Ectodermal cell (in vitro differentiated cells): ENCODE measurements at regions not wholly inside any gene's neighbourhood (a gene's known extent, or its start where the extent isn't known, plus 50 kb on each side); places are given as distances from the start of the nearest gene placed in this dataset.
"Not testable (repeated sequence)": the region's sequence is repeated elsewhere in the genome, so short reads cannot be mapped to it uniquely, and the experiment has no call there.

Experiments used
- H3K27ac ChIP-seq: 2 replicates; pipeline ENCODE4 v1.7.0; 2013; ENCODE audit warnings: mild to moderate bottlenecking, low read depth, low read length; ENCODE audit not compliant: insufficient read depth, poor library complexity, severe bottlenecking
- H3K27me3 ChIP-seq: 2 replicates; pipeline ENCODE4 v1.7.0; 2013; ENCODE audit warnings: mild to moderate bottlenecking, low read length; ENCODE audit not compliant: insufficient read depth, control insufficient read depth, poor library complexity, severe bottlenecking
- H3K36me3 ChIP-seq: one replicate; pipeline ENCODE4 v1.7.0; 2013; ENCODE audit warnings: low read length; ENCODE audit not compliant: control insufficient read depth, insufficient read depth
- H3K4me1 ChIP-seq: one replicate; pipeline ENCODE4 v1.7.0; 2013; ENCODE audit warnings: low read length; ENCODE audit not compliant: control insufficient read depth, insufficient read depth
- H3K4me3 ChIP-seq: 2 replicates; pipeline ENCODE4 v1.7.0; 2013; ENCODE audit warnings: low read depth, low read length, control low read depth; ENCODE audit not compliant: insufficient read depth
- H3K9me3 ChIP-seq: 2 replicates; pipeline ENCODE4 v1.7.0; 2013; ENCODE audit warnings: mild to moderate bottlenecking, low read length, moderate library complexity; ENCODE audit not compliant: control insufficient read depth
- WGBS, 2 experiments: methylation state at CpG; one replicate each; pipeline ENCODE4 v1.1.7; 2013; ENCODE audit warnings: missing lambda C conversion rate in 2 of 2; 5-methylcytosine and 5-hydroxymethylcytosine counted together

- H3K4me1 ChIP-seq: no peaks in the 10 kb centered on the region
- no peaks in the 10 kb centered on the region for H3K27me3 ChIP-seq
- H3K27ac ChIP-seq: no peak overlapping the region
- H3K36me3 ChIP-seq: no peaks in the 10 kb centered on the region
- H3K4me3 ChIP-seq: no peak overlapping the region
- H3K9me3 ChIP-seq: no peaks in the 10 kb centered on the region
- WGBS, 2 experiments: 92 to 93% methylated on average over 1 of the region's 1 CpG
Measured at GRCh38 chr6:146937316-146937715, 266.9 kb upstream of the STXBP5 start.

GRCh38 chr6:146938266-146938665 lies 266.0 kb upstream of the STXBP5 start:
- Histone ChIP-seq H3K27ac (no peak overlapping the region), H3K9me3 (no peaks in the 10 kb centered on the region), H3K27me3 (no peaks in the 10 kb centered on the region), H3K4me3 (no peak overlapping the region), H3K36me3 (no peaks in the 10 kb centered on the region), H3K4me1 (no peaks in the 10 kb centered on the region)
- WGBS, 2 experiments: 92% methylated on average over 1 of the region's 1 CpG; no CpG with 5 or more reads in 1 of the 2 experiments

- not testable (repeated sequence) for H3K4me1 ChIP-seq, H3K27ac ChIP-seq, H3K4me3 ChIP-seq, H3K9me3 ChIP-seq, H3K36me3 ChIP-seq, H3K27me3 ChIP-seq
- 91 to 95% methylated on average over 6 of the region's 6 CpGs for WGBS, 2 experiments
Measured at GRCh38 chr6:146939456-146939855, 264.8 kb upstream of the STXBP5 start.

GRCh38 chr6:146943664-146944063 lies 260.6 kb upstream of the STXBP5 start:
- Histone ChIP-seq H3K4me1 (no peaks in the 10 kb centered on the region), H3K36me3 (no peaks in the 10 kb centered on the region), H3K27me3 (no peaks in the 10 kb centered on the region), H3K9me3 (peaks cover 3% of the 10 kb centered on the region), H3K27ac (no peak overlapping the region), H3K4me3 (no peak overlapping the region)
- 90 to 91% methylated on average over 4 of the region's 4 CpGs for WGBS, 2 experiments

GRCh38 chr6:146944077-146944476 lies 260.1 kb upstream of the STXBP5 start:
- no peaks in the 10 kb centered on the region for H3K4me1 ChIP-seq
- peaks cover 3% of the 10 kb centered on the region for H3K9me3 ChIP-seq
- H3K36me3 ChIP-seq: no peaks in the 10 kb centered on the region
- H3K4me3 ChIP-seq: no peak overlapping the region
- no peaks in the 10 kb centered on the region for H3K27me3 ChIP-seq
- no peak overlapping the region for H3K27ac ChIP-seq

- H3K27me3 ChIP-seq: no peaks in the 10 kb centered on the region
- peaks cover 3% of the 10 kb centered on the region for H3K9me3 ChIP-seq
- H3K36me3 ChIP-seq: no peaks in the 10 kb centered on the region
- no peaks in the 10 kb centered on the region for H3K4me1 ChIP-seq
- WGBS, 2 experiments: 89 to 100% methylated on average over 2 of the region's 2 CpGs
- H3K27ac ChIP-seq: no peak overlapping the region
- no peak overlapping the region for H3K4me3 ChIP-seq
Measured at GRCh38 chr6:146944809-146945208, 259.4 kb upstream of the STXBP5 start.

GRCh38 chr6:146946559-146946958 lies 257.7 kb upstream of the STXBP5 start:
- no peak overlapping the region for H3K27ac ChIP-seq
- WGBS, 2 experiments: no CpG with 5 or more reads among the region's 1 CpG
- no peak overlapping the region for H3K4me3 ChIP-seq
- H3K27me3 ChIP-seq: no peaks in the 10 kb centered on the region
- H3K9me3 ChIP-seq: peaks cover 3% of the 10 kb centered on the region
- no peaks in the 10 kb centered on the region for H3K4me1 ChIP-seq
- H3K36me3 ChIP-seq: no peaks in the 10 kb centered on the region

- Histone ChIP-seq H3K27ac (no peak overlapping the region), H3K4me3 (no peak overlapping the region), H3K9me3 (peaks cover 3% of the 10 kb centered on the region), H3K36me3 (no peaks in the 10 kb centered on the region), H3K4me1 (no peaks in the 10 kb centered on the region), H3K27me3 (no peaks in the 10 kb centered on the region)
- WGBS, 2 experiments: 89 to 94% methylated on average over 3 of the region's 3 CpGs
Measured at GRCh38 chr6:146948790-146949342, 255.4 kb upstream of the STXBP5 start.

GRCh38 chr6:146949425-146949824 lies 254.8 kb upstream of the STXBP5 start:
- H3K27ac ChIP-seq: no peak overlapping the region

GRCh38 chr6:146950351-146950835 lies 253.8 kb upstream of the STXBP5 start:
- 92 to 93% methylated on average over 7 of the region's 7 CpGs for WGBS, 2 experiments
- H3K36me3 ChIP-seq: no peaks in the 10 kb centered on the region
- no peaks in the 10 kb centered on the region for H3K4me1 ChIP-seq
- no peaks in the 10 kb centered on the region for H3K27me3 ChIP-seq
- no peak overlapping the region for H3K4me3 ChIP-seq
- peaks cover 3% of the 10 kb centered on the region for H3K9me3 ChIP-seq
- no peak overlapping the region for H3K27ac ChIP-seq

More at GRCh38 chr6:146949425-146949824, 254.8 kb upstream of the STXBP5 start:
- Histone ChIP-seq H3K9me3 (peaks cover 3% of the 10 kb centered on the region), H3K4me1 (no peaks in the 10 kb centered on the region), H3K27me3 (no peaks in the 10 kb centered on the region), H3K36me3 (no peaks in the 10 kb centered on the region), H3K4me3 (no peak overlapping the region)
- WGBS, 2 experiments: 94 to 100% methylated on average over 1 of the region's 1 CpG

- H3K4me1 ChIP-seq: no peaks in the 10 kb centered on the region
- no peaks in the 10 kb centered on the region for H3K27me3 ChIP-seq
- H3K36me3 ChIP-seq: no peaks in the 10 kb centered on the region
- H3K4me3 ChIP-seq: no peak overlapping the region
- H3K9me3 ChIP-seq: no peaks in the 10 kb centered on the region
- H3K27ac ChIP-seq: no peak overlapping the region
Measured at GRCh38 chr6:146955570-146955969, 248.6 kb upstream of the STXBP5 start.
